Immature natural killer cell (primary cell): ENCODE measurements at regions not wholly inside any gene's neighbourhood (a gene's known extent, or its start where the extent isn't known, plus 50 kb on each side); places are given as distances from the start of the nearest gene placed in this dataset.

Experiments
- DNase-seq, 3 donors: peaks; one replicate each; pipeline ENCODE4 v3.0.0; 2022; ENCODE audit warnings: mixed read lengths in 1 of 3
- H3K27ac Mint-ChIP-seq, 6 donors: one replicate each; pipeline ENCODE4 v1.8.0; 2020; ENCODE audit warnings: mixed read lengths in 6 of 6, mild to moderate bottlenecking in 5 of 6, inconsistent platforms in 4 of 6, moderate library complexity in 3 of 6
- H3K27me3 Mint-ChIP-seq, 3 donors: one replicate each; pipeline ENCODE4 v1.8.0; 2020 to 2021; ENCODE audit warnings: low read depth in 3 of 3, mild to moderate bottlenecking in 3 of 3, mixed read lengths in 3 of 3, moderate library complexity in 3 of 3, inconsistent platforms in 1 of 3
- H3K36me3 Mint-ChIP-seq, 3 donors: one replicate each; pipeline ENCODE4 v1.8.0; 2020; ENCODE audit warnings: mixed read lengths in 3 of 3, inconsistent platforms in 2 of 3, mild to moderate bottlenecking in 2 of 3
- H3K4me1 Mint-ChIP-seq, 2 donors: one replicate each; pipeline ENCODE4 v1.8.0; 2020; ENCODE audit warnings: inconsistent platforms in 2 of 2, mild to moderate bottlenecking in 2 of 2, mixed read lengths in 2 of 2, moderate library complexity in 1 of 2
- H3K4me3 Mint-ChIP-seq, 5 donors: one replicate each; pipeline ENCODE4 v1.8.0; 2020; ENCODE audit warnings: mild to moderate bottlenecking in 5 of 5, mixed read lengths in 5 of 5, inconsistent platforms in 3 of 5, moderate library complexity in 3 of 5
- H3K9me3 Mint-ChIP-seq, 6 donors: one replicate each; pipeline ENCODE4 v1.8.0; 2020; ENCODE audit warnings: mild to moderate bottlenecking in 6 of 6, mixed read lengths in 6 of 6, inconsistent platforms in 4 of 6, moderate library complexity in 3 of 6

DNA sequence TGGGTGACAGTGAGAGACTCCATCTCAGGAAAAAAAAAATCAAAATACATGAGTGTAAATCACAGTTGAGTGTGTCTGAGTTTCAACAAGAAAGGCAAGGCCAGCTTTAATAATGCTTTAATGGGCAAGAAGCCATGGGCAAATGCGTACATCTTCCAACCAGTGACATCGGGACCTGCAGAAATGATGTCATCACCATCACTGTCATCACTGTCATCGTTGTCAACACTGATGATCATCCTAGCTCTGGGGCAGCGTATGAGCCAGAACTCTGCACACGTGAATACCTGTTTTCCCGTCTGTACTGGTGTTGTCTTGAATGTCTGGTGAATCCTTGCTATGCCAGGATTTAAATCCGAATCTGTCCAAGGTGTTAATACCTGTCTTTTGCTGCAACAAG is 712.5 kb downstream of the BRD1 start:
- no peak for DNase-seq
- H3K4me3 Mint-ChIP-seq: no peak overlapping the region
- no peaks in the 10 kb centered on the region for H3K36me3 Mint-ChIP-seq
- H3K9me3 Mint-ChIP-seq: no peaks in the 10 kb centered on the region
- peaks cover 0 to 7% (median 0%) of the 10 kb centered on the region in 3 donors for H3K27me3 Mint-ChIP-seq
- peak overlapping the region in 1 of 6 donors; percentile 40 for H3K27ac Mint-ChIP-seq
- no peaks in the 10 kb centered on the region for H3K4me1 Mint-ChIP-seq

DNA sequence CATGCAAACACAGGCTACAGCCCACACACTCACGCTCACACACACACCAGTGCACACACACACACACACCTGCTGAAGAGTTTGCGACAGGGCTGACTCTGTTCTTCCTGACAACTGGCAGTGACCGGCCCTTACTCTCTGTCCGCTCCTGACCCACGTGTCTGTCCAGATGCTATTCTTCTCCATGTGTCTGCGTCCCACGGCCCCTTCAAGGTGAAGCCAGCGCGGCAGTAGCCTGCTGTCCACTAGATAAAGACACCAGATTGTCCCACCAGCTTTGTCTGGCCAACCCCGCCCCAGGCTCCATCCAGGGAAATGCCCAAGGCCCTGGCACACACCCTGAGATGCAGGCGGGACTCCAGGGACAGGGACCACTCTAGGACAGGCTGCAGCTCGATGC is 713.9 kb downstream of the BRD1 start:
- no peaks in the 10 kb centered on the region for H3K4me1 Mint-ChIP-seq
- no peak overlapping the region for H3K4me3 Mint-ChIP-seq
- H3K9me3 Mint-ChIP-seq: no peaks in the 10 kb centered on the region
- peaks cover 0 to 5% (median 0%) of the 10 kb centered on the region in 3 donors for H3K27me3 Mint-ChIP-seq
- no peak for DNase-seq
- no peaks in the 10 kb centered on the region for H3K36me3 Mint-ChIP-seq
- H3K27ac Mint-ChIP-seq: no peak overlapping the region

DNA sequence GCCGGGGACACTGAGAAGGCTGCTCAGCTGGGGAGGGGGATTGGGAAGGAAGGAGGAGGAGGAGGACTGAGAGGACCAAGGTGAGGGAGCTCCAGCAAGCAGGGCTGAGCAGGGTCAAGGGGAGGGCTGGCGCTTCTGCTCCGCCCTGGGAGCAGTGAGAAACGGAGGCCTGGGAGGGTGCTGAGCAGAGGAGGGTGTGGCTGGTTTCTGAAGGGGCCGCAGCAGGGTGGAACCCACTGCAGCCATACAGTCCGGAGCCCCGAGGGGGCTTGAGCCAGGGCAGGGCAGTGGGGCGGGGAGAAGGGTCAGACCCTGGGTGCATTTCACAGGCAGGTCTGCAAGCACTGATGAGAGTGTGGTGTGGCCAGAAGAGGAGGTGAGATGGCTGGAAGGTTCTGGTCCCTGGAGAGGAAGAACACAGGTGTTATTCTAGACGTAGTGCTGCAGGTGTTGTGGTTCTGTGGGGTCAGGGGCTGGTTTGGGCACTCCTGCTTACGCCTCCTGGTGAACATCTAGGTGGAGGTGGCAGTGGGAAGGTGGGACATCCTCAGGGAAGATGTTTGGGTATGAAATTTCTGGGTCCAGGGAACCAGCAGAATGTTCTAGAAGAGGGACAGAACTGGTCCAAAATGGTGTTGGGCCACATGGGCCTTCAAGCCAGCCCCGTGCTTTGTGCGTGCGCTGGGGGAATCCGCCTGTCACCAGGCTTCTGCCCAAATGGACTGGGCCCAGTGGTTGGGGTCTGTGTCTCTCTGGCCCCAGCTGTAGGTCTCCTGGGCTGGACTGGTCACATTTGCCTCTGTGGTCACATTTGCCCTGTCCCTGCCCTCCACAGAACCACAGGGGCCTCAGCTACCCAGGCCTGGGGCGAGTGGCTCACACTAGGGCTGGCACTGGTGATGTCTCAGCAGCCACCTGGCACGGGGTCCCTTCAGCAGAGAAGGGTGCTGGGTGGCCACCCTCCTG is 714.7 kb downstream of the BRD1 start:
- Mint-ChIP-seq H3K9me3 (no peaks in the 10 kb centered on the region), H3K36me3 (no peaks in the 10 kb centered on the region), H3K27ac (no peak overlapping the region), H3K4me3 (no peak overlapping the region), H3K4me1 (no peaks in the 10 kb centered on the region), H3K27me3 (peaks cover 0 to 5% (median 0%) of the 10 kb centered on the region in 3 donors)
- no peak for DNase-seq

DNA sequence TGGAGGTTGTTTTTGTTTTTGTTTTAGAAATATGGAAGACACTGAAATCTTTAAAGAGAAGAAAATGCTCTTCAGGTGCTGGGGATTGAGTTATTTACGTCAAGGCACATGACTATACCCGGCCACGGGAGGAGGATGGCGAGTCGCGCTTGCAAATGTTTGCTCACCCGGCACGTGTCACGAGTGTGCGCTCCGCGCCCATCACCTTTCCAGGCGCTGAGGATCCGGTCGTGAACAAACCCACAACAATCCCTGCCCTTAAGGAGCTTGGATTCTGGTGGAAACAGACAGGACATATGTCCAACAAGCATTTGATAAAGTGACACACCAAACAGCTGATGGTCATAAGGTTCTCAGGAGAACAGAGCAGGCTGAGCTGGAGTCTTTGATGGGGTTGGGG is 715.5 kb downstream of the BRD1 start:
- H3K36me3 Mint-ChIP-seq: no peaks in the 10 kb centered on the region
- H3K27ac Mint-ChIP-seq: no peak overlapping the region
- H3K4me1 Mint-ChIP-seq: no peaks in the 10 kb centered on the region
- H3K9me3 Mint-ChIP-seq: no peaks in the 10 kb centered on the region
- H3K4me3 Mint-ChIP-seq: no peak overlapping the region
- DNase-seq: no peak
- H3K27me3 Mint-ChIP-seq: peaks cover 0 to 5% (median 0%) of the 10 kb centered on the region in 3 donors

DNA sequence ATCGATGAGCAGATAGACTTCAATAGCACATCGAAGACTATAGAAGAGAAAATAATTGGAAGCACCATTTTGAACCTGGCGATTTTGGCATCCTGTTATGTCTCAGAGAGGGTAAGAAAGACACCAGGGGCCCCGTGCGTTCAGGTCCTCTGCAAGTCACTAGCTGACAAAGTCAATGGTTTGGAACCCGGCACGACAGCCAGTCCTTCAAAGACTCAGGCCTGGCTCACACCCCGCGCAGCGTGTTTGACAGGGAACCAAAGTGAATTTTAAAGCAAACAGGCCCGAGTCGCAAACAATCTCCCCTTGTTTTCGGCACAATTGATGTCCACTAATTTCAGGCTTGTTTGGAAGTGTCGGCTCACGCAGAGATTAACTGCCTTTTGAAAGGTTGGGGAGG is 716.6 kb downstream of the BRD1 start:
- H3K4me1 Mint-ChIP-seq: no peaks in the 10 kb centered on the region

DNA sequence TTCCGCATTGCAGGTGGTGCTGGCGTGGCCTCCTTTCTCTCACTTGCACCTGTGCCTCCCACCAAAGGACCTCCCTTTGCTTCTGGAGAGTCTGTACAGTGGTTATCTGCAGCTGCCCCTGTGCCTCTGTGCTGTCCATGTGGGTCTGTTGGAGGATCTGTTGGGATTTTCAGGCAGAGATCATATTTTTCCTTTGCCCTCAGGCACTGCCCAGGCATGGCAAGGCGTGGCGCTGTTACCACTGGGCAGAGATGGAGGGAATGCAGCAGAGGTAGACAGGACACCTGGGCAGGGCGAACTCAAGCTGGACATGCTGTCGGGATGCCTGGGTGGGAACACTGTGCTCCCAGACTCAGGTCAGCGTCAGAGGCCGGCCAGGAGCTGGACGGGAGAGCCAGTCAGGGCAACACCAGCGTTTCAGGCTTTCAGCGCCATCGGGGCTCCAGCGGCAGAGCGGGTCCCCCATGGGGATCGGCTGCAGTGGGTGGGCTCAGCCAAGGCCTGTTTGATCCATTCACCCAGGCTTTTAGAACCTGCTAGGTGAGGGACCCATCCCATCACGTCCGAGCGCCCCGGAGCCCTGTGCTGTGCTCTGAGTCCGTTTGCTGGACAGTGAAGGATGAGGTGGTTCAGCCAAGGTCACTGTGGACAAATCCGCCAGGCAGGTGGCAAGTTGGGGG is 718.9 kb downstream of the BRD1 start:
- Mint-ChIP-seq H3K27me3 (peaks cover 0 to 7% (median 2%) of the 10 kb centered on the region in 3 donors), H3K4me3 (no peak overlapping the region), H3K4me1 (no peaks in the 10 kb centered on the region), H3K27ac (no peak overlapping the region), H3K36me3 (no peaks in the 10 kb centered on the region), H3K9me3 (no peaks in the 10 kb centered on the region)
- DNase-seq: no peak

More for the DNA sequence above, 716.6 kb downstream of the BRD1 start:
- Mint-ChIP-seq H3K4me3 (no peak overlapping the region), H3K27ac (no peak overlapping the region), H3K27me3 (peaks cover 0 to 5% (median 0%) of the 10 kb centered on the region in 3 donors), H3K9me3 (no peaks in the 10 kb centered on the region), H3K36me3 (no peaks in the 10 kb centered on the region)
- no peak for DNase-seq

DNA sequence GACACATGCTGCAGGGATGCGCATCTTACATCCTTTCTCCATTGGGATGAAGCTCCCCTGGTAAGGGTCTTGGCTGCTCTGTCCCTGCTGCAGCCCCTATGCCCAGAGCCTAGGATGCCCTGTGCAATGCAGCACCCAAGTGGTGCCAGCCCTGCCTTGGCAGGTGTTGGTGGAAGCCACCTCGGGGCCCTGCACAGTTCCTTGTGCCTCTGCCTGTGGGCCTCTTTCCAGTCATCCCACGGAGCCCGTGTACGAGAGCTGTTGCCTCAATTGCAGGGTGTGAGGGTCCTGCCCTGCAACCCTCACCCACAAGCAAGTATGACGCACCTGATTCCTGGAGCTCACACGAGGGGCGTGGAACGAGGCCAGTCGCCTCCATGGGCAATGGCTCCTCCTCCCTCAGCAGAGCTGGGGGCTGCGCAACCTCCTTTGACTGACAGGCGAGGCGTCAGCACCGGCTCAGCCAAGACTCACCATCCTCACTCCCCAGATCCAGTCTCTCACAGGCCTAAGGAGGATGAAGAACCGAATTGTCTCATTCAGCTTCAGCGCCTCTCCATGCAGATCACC is 719.6 kb downstream of the BRD1 start:
- DNase-seq: no peak
- H3K4me3 Mint-ChIP-seq: no peak overlapping the region
- no peaks in the 10 kb centered on the region for H3K4me1 Mint-ChIP-seq
- H3K27ac Mint-ChIP-seq: no peak overlapping the region
- no peaks in the 10 kb centered on the region for H3K9me3 Mint-ChIP-seq
- no peaks in the 10 kb centered on the region for H3K36me3 Mint-ChIP-seq
- H3K27me3 Mint-ChIP-seq: peaks cover 0 to 7% (median 4%) of the 10 kb centered on the region in 3 donors

DNA sequence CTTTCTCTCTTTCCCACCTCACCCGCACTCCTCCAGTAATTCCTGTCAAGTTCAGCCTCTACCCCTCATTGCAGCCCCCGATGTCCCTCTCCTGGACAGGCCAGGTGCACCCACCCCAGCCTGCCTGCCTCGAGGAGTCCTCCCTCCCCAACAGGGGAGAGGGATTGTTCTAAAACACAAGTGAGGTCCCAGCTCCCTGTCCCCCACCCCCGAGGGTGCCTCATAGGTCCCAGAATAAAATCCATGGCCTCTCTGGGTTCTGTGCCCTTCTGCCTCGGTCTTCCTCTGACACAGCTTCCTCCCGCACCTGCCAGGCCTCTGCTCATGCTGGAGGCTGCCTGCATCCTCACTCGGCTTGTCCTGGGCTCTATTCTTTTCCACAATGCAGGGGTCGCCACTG is 720.1 kb downstream of the BRD1 start:
- H3K4me3 Mint-ChIP-seq: no peak overlapping the region
- H3K27ac Mint-ChIP-seq: no peak overlapping the region
- no peak for DNase-seq
- no peaks in the 10 kb centered on the region for H3K4me1 Mint-ChIP-seq
- H3K27me3 Mint-ChIP-seq: peaks cover 0 to 7% (median 7%) of the 10 kb centered on the region in 3 donors
- H3K9me3 Mint-ChIP-seq: no peaks in the 10 kb centered on the region
- no peaks in the 10 kb centered on the region for H3K36me3 Mint-ChIP-seq

DNA sequence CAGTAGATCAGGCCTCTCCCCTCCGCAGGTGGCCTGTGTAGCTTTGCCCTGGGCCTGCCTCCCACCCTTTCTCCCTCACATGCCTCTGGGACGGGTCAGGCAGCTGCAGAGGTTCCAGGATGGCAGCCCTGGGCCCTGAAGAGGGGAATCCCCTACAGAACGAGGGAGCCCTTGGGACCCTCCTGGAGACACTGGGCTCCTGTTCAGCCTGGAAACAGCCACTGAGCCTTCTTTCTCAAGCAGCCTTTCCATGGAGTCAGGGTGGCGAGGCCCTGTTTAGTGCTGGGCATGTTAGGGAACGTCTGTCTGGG is 720.9 kb downstream of the BRD1 start:
- Mint-ChIP-seq H3K9me3 (no peaks in the 10 kb centered on the region), H3K4me1 (no peaks in the 10 kb centered on the region), H3K27me3 (peaks cover 0 to 7% (median 2%) of the 10 kb centered on the region in 3 donors), H3K36me3 (no peaks in the 10 kb centered on the region), H3K4me3 (no peak overlapping the region), H3K27ac (no peak overlapping the region)
- no peak for DNase-seq

DNA sequence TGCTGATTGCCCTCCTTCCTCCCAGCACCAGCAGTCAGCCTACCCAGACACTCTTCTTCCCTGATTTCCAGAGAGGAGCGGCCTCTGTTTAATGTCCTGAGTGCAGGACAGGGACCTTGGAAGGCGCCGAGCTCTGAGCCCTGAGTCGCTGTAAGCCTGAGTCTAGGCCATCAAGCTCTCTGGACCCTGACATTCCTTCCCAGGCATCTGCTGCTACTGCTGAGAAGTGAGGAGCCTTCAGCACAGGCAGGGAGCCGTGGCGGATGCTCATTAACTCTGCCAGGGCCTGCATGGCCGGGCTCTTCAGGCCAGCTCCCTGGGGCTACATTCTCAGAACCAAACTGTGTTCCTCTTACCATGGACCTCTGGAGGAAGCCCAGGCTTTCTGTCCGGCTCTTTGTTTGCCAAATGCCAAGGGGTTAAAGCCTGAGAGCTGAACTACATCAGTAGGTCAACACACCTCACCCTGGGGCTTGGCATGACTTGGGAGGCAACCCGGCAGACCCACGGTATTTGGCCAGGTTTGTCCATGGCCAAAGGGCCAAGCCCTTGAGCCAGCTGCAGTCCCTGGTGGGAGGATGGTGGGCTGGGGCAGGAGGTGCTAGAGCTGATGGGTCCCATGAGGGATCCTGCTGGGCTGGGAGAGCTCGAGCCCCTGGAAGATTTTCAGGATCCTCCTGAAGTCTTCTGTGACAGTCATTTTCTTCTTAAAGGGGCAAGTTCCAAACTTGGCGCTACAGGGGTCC is 721.4 kb downstream of the BRD1 start:
- Mint-ChIP-seq H3K27me3 (peaks cover 0 to 7% (median 2%) of the 10 kb centered on the region in 3 donors), H3K9me3 (no peaks in the 10 kb centered on the region), H3K4me3 (no peak overlapping the region), H3K4me1 (no peaks in the 10 kb centered on the region), H3K36me3 (no peaks in the 10 kb centered on the region), H3K27ac (no peak overlapping the region)
- DNase-seq: no peak

DNA sequence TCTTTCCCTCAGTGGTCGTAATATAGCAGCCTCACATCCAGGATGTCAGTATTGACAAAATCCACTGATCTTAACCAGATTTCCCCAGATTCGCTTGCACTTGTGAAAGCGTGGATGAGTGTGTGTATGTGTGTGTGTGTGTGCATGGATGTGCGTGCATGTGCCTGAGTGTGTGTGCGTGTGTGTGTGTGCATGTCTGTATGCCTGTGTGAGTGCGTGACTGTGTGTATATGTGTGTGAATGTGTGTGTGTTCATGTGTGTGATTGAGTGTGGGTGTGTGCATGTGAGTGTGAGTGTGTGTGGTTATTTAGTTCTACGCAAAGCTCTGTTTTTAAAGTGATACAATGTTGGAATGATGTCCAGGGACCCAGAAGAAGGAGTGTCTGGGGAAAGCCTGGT is 723.2 kb downstream of the BRD1 start:
- no peak overlapping the region for H3K27ac Mint-ChIP-seq
- H3K9me3 Mint-ChIP-seq: no peaks in the 10 kb centered on the region
- H3K4me3 Mint-ChIP-seq: no peak overlapping the region
- no peaks in the 10 kb centered on the region for H3K4me1 Mint-ChIP-seq
- peaks cover 0 to 7% (median 2%) of the 10 kb centered on the region in 3 donors for H3K27me3 Mint-ChIP-seq
- no peak for DNase-seq
- no peaks in the 10 kb centered on the region for H3K36me3 Mint-ChIP-seq

DNA sequence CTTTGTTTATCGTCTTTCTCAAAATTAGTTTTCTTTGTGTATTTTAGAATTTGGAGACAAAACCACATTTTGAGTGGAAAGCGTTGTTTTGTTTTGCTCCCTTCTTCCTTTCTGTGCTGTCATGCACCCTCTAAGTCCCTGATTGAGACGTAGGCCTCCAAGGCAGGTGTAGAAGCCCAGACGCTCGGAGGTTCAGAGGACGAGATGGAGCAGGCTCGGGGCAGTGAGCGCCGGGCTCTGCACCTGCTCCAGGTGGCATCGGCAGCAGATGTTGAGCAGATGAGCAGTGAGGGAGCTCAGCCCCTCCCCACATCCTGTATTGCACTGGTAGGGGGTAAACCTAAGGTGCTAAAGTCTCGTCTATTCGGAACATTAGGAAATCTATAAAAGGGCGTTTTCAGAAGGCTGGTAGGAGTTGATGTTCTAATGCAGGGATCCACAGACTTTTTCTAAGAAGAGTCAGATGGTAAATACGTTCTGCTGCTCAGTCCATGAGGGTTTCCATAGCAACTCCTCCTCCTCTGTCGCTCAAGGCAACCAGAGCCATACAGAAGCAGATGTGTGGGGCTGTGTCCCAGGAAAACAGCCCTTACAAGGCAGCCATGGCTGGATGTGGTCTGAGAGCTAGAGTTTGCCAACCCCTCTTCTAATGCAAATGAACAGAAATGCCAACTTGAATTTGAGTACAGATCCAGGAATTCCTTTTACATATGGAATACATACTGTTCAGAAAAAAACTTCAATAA is 724.2 kb downstream of the BRD1 start:
- Mint-ChIP-seq H3K4me3 (no peak overlapping the region), H3K9me3 (no peaks in the 10 kb centered on the region), H3K27ac (no peak overlapping the region), H3K27me3 (peaks cover 0 to 7% (median 2%) of the 10 kb centered on the region in 3 donors), H3K4me1 (no peaks in the 10 kb centered on the region), H3K36me3 (no peaks in the 10 kb centered on the region)
- no peak for DNase-seq

DNA sequence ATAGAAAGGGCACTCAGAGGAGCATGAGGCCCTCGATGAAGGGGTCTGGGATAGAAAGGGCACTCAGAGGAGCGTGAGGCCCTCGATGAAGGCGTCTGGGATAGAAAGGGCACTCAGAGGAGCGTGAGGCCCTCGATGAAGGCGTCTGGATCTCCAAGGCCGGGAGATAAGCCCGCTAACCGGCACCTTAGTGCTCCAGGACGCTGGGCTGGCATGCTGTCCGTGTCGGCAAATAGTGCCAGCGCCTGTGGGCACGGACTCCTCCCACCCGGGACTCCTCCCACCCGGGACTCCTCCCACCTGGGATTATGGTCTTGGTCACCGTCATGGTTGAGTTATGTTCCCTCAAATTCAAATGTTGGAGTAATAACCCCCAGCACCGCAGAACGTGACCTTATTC is 725.3 kb downstream of the BRD1 start:
- no peaks in the 10 kb centered on the region for H3K4me1 Mint-ChIP-seq
- no peak for DNase-seq
- H3K27ac Mint-ChIP-seq: no peak overlapping the region
- no peaks in the 10 kb centered on the region for H3K36me3 Mint-ChIP-seq
- H3K27me3 Mint-ChIP-seq: peaks cover 0 to 7% (median 2%) of the 10 kb centered on the region in 3 donors
- H3K4me3 Mint-ChIP-seq: no peak overlapping the region
- no peaks in the 10 kb centered on the region for H3K9me3 Mint-ChIP-seq
